HG03575 (cell line): ENCODE measurements at regions not wholly inside any gene's neighbourhood (a gene's known extent, or its start where the extent isn't known, plus 50 kb on each side); places are given as distances from the start of the nearest gene placed in this dataset.
"Not testable (repeated sequence)": the region's sequence is repeated elsewhere in the genome, so short reads cannot be mapped to it uniquely, and the experiment has no call there.

Source experiments
- ATAC-seq: cut with Tn5 transposase; IDR thresholded peaks from one replicate; pipeline ENCODE4 v1.9.1; 2021; ENCODE audit not compliant: unreplicated experiment, insufficient number of reproducible peaks, low FRiP score; ENCODE audit errors: extremely low read depth

- no peak for ATAC-seq
Measured at GRCh38 chr5:124628721-124629596, 117.5 kb downstream of the ZNF608 start.

GRCh38 chr5:124627815-124628595, 118.4 kb downstream of the ZNF608 start:
- ATAC-seq = no peak

- ATAC-seq = no peak
Measured at GRCh38 chr5:124626053-124626452, 120.4 kb downstream of the ZNF608 start.

- no peak for ATAC-seq
Measured at GRCh38 chr5:124623265-124623664, 123.2 kb downstream of the ZNF608 start.

- no peak for ATAC-seq
Measured at GRCh38 chr5:124622851-124623250, 123.6 kb downstream of the ZNF608 start.

GRCh38 chr5:124621279-124621678, 125.2 kb downstream of the ZNF608 start:
- ATAC-seq = no peak

- no peak for ATAC-seq
Measured at GRCh38 chr5:124620743-124621142, 125.7 kb downstream of the ZNF608 start.

- ATAC-seq = no peak
Measured at GRCh38 chr5:124619121-124619520, 127.3 kb downstream of the ZNF608 start.

GRCh38 chr5:124617787-124618186, 128.7 kb downstream of the ZNF608 start:
- no peak for ATAC-seq

GRCh38 chr5:124614836-124615385, 131.5 kb downstream of the ZNF608 start:
- ATAC-seq = no peak

- no peak for ATAC-seq
Measured at GRCh38 chr5:124614105-124614504, 132.3 kb downstream of the ZNF608 start.

- ATAC-seq = no peak
Measured at GRCh38 chr5:124613273-124613953, 133.0 kb downstream of the ZNF608 start.

- no peak for ATAC-seq
Measured at GRCh38 chr5:124612023-124612422, 134.4 kb downstream of the ZNF608 start.

- not testable (repeated sequence) for ATAC-seq
Measured at GRCh38 chr5:124611262-124611661, 135.2 kb downstream of the ZNF608 start.

- ATAC-seq = not testable (repeated sequence)
Measured at GRCh38 chr5:124609685-124610084, 136.8 kb downstream of the ZNF608 start.

- ATAC-seq = no peak
Measured at GRCh38 chr5:124606543-124606942, 139.9 kb downstream of the ZNF608 start.

GRCh38 chr5:124606093-124606492, 140.3 kb downstream of the ZNF608 start:
- ATAC-seq = no peak

- no peak for ATAC-seq
Measured at GRCh38 chr5:124605541-124605940, 140.9 kb downstream of the ZNF608 start.

GRCh38 chr5:124604419-124604818, 142.0 kb downstream of the ZNF608 start:
- no peak for ATAC-seq
